BE2C (cell line): ENCODE measurements at regions not wholly inside any gene's neighbourhood (a gene's known extent, or its start where the extent isn't known, plus 50 kb on each side); places are given as distances from the start of the nearest gene placed in this dataset.
"Not testable (repeated sequence)": the region's sequence is repeated elsewhere in the genome, so short reads cannot be mapped to it uniquely, and the experiment has no call there.

Source experiments
- DNase-seq: peaks from one replicate; pipeline ENCODE4 v3.0.0-alpha.2; 2020
- H3K27me3 ChIP-seq: fragments of 250-450 bp; sonication (Bioruptor Pico); 2 replicates; pipeline ENCODE4 v1.5.1; 2020; ENCODE audit warnings: mild to moderate bottlenecking
- H3K36me3 ChIP-seq: fragments of 250-450 bp; sonication (Bioruptor Pico); 2 replicates; pipeline ENCODE4 v1.5.1; 2020; ENCODE audit warnings: mild to moderate bottlenecking
- H3K4me1 ChIP-seq: fragments of 250-450 bp; sonication (Bioruptor Pico); 2 replicates; pipeline ENCODE4 v1.5.1; 2020
- H3K4me3 ChIP-seq: 2 replicates; pipeline ENCODE4 v1.5.1; 2011; ENCODE audit warnings: low read depth, low read length
- H3K9me3 ChIP-seq: fragments of 250-450 bp; sonication (Bioruptor Pico); 2 replicates; pipeline ENCODE4 v1.5.1; 2020
- TF ChIP-seq, protein P1 (sequence below): IDR thresholded peaks from 2 replicates; pipeline ENCODE4 v1.5.1; 2012; ENCODE audit warnings: mild to moderate bottlenecking, low read depth, low read length

DNA sequence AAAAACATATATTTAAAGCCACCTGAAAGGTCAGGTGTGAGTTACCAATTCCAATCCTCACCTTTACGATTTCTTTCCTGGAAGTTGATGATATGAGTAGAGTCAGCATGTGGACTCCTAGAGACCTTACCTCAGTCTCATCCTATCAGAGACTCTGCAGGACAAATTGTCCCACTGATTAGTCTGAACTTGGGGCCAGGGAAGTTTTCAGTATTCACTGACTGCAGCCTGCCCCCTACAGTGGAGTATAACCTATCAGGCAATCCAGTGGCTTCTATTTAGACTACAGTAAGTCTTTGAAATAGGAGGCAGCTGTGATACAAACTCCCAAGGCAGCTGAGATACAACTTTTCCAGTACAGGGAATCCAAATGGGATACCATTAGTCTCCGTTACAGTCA lies 449.4 kb upstream of the CDH10 start:
- no peaks in the 10 kb centered on the region; the same call in 1 of the 2 replicates for H3K4me1 ChIP-seq
- no peak overlapping the region for H3K4me3 ChIP-seq
- TF ChIP-seq, protein P1, sequence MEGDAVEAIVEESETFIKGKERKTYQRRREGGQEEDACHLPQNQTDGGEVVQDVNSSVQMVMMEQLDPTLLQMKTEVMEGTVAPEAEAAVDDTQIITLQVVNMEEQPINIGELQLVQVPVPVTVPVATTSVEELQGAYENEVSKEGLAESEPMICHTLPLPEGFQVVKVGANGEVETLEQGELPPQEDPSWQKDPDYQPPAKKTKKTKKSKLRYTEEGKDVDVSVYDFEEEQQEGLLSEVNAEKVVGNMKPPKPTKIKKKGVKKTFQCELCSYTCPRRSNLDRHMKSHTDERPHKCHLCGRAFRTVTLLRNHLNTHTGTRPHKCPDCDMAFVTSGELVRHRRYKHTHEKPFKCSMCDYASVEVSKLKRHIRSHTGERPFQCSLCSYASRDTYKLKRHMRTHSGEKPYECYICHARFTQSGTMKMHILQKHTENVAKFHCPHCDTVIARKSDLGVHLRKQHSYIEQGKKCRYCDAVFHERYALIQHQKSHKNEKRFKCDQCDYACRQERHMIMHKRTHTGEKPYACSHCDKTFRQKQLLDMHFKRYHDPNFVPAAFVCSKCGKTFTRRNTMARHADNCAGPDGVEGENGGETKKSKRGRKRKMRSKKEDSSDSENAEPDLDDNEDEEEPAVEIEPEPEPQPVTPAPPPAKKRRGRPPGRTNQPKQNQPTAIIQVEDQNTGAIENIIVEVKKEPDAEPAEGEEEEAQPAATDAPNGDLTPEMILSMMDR, result no peak
- no peaks in the 10 kb centered on the region for H3K36me3 ChIP-seq
- DNase-seq, result no peak
- no peaks in the 10 kb centered on the region; the same call in 1 of the 2 replicates for H3K9me3 ChIP-seq
- H3K27me3 ChIP-seq, result no peaks in the 10 kb centered on the region

DNA sequence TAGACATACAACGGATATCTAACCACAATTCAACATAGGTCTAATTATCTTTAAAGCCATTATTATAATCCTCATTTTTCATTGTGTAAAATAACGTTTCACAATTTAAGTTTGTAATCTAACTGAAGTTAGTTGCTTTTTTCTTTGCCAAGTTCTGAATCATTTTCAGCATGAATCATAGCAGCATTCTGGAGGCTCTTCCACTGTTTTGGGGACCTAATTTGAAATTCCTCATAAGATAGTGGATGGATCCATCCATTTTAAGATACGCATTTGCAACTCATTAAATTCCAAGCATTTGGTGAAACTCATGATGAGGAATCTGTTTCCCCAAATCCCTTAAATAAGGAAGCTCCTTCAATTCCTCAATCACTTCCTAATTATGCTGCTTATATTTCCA lies 447.1 kb upstream of the CDH10 start:
- Histone ChIP-seq H3K4me3 (no peak overlapping the region), H3K4me1 (no peaks in the 10 kb centered on the region; the same call in 1 of the 2 replicates), H3K27me3 (no peaks in the 10 kb centered on the region), H3K36me3 (no peaks in the 10 kb centered on the region), H3K9me3 (no peaks in the 10 kb centered on the region)
- no peak for DNase-seq
- TF ChIP-seq, protein P1, result no peak

DNA sequence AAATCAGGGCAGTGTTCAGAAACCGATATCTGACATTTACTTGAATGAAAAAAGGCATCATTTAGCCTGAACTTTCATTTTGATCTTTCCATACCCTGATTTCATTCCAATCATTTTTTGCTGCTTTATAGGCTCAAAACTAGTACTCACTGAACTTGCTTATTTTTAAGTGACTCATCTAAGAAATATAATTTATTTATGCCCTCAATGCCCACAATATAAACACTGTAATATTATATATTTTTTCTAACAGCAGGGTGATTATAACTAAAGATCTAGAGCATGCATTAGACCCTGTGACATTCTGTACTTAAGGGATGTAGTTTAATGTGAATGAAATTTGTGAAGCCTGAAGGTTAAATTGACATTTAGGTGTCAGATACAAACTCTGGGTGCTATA lies 446.1 kb upstream of the CDH10 start:
- TF ChIP-seq, protein P1, result no peak
- Histone ChIP-seq H3K27me3 (no peaks in the 10 kb centered on the region), H3K9me3 (no peaks in the 10 kb centered on the region), H3K4me3 (no peak overlapping the region), H3K36me3 (no peaks in the 10 kb centered on the region), H3K4me1 (no peaks in the 10 kb centered on the region; the same call in 1 of the 2 replicates)
- DNase-seq, result no peak

DNA sequence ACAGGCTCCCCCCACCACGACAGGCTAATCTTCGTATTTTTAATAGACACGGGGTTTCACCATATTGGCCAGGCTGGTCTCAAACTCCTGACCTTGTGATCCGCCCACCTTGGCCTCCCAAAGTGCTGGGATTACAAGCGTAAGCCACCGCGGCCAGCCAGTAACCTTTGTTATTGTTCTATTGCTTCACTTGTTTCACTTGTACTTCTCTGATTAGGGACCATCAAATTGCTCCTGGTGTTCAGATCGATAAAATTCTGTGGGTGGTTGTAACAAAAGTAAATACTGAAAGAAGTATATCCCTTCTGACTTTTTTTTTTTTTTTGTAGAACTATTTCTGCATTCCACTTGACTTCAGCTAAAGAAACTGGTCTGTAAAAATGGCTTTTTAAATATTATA lies 445.5 kb upstream of the CDH10 start:
- TF ChIP-seq, protein P1, result no peak
- Histone ChIP-seq H3K4me3 (no peak overlapping the region), H3K9me3 (no peaks in the 10 kb centered on the region), H3K4me1 (no peaks in the 10 kb centered on the region), H3K27me3 (no peaks in the 10 kb centered on the region), H3K36me3 (no peaks in the 10 kb centered on the region)
- no peak for DNase-seq

DNA sequence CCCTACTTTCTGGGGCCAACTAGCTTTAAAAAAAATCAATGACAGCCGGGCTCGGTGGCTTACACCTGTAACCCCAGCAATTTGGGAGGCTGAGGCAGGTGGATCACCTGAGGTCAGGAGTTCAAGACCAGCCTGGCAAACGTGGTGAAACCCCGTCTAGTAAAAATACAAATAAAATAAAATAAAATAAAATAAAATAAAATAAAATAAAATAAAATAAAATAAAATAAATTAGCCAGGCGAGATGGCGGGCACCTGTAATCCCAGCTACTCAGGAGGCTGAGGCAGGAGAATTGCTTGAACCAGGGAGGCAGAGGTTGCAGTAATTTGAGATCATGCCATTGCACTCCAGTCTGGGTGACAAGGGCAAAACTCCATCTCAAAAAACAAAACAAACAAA lies 443.9 kb upstream of the CDH10 start:
- not testable (repeated sequence) for H3K4me1 ChIP-seq, DNase-seq, H3K27me3 ChIP-seq, H3K9me3 ChIP-seq, H3K4me3 ChIP-seq, H3K36me3 ChIP-seq

DNA sequence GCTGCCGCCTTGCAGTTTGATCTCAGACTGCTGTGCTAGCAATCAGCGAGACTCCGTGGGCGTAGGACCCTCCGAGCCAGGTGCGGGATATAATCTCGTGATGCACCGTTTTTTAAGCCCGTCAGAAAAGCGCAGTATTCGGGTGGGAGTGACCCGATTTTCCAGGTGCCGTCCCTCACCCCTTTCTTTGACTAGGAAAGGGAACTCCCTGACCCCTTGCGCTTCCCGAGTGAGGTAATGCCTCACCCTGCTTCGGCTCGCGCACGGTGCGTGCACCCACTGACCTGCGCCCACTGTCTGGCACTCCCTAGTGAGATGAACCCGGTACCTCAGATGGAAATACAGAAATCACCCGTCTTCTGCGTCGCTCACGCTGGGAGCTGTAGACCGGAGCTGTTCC lies 438.5 kb upstream of the CDH10 start:
- not testable (repeated sequence) for H3K27me3 ChIP-seq, H3K9me3 ChIP-seq, H3K4me3 ChIP-seq, H3K36me3 ChIP-seq, DNase-seq, H3K4me1 ChIP-seq

DNA sequence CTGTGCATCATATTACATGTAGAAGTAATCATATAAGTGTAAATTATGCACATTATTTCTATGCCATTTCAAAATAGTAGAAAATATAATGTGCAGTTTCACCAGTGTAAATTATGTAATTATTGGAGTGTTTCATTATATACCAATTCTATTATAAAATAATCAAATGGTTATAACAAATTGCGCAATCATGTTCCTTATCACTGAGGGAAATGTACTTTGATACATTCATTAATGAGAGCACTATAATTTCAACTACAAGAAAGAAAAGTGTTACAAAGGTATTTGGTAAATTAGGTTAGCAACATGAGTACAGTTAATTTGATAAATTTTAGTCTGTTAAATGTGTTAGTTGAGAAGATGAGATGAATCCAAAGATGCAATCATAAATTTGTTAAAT lies 421.5 kb upstream of the CDH10 start:
- no peaks in the 10 kb centered on the region for H3K36me3 ChIP-seq

More for the DNA sequence above, 421.5 kb upstream of the CDH10 start:
- Histone ChIP-seq H3K4me1 (peaks cover 17% of the 10 kb centered on the region), H3K9me3 (no peaks in the 10 kb centered on the region), H3K27me3 (no peaks in the 10 kb centered on the region), H3K4me3 (no peak overlapping the region)
- TF ChIP-seq, protein P1, result no peak
- no peak for DNase-seq
